ENCODE measurements at regions not wholly inside any gene's neighbourhood (a gene's known extent, or its start where the extent isn't known, plus 50 kb on each side); places are given as distances from the start of the nearest gene placed in this dataset.

- H3K27ac ChIP-seq (ENCODE audit: low read length): no peak overlapping the region
- H3K9me3 ChIP-seq (replicated peaks; ENCODE audit: control insufficient read depth, low read depth, low read length): no peaks in the 10 kb centered on the region
- H3K4me1 ChIP-seq (ENCODE audit: control insufficient read depth, insufficient read depth, low read length): peaks cover 4% of the 10 kb centered on the region
- no peak for DNase-seq
- H3K4me3 ChIP-seq (ENCODE audit: low read length): no peak overlapping the region
- no peaks in the 10 kb centered on the region for H3K36me3 ChIP-seq (ENCODE audit: control insufficient read depth, insufficient read depth, low read length)
- no peaks in the 10 kb centered on the region for H3K27me3 ChIP-seq (ENCODE audit: control insufficient read depth, insufficient read depth, low read length)
- no CpG with 5 or more reads among the region's 3 CpGs for WGBS (ENCODE audit: insufficient coverage)
Measured at GRCh38 chr3:23108451-23109057, 94.6 kb upstream of the UBE2E2 start.

- no peaks in the 10 kb centered on the region for H3K36me3 ChIP-seq (ENCODE audit: control insufficient read depth, insufficient read depth, low read length)
- no peak for DNase-seq
- peaks cover 4% of the 10 kb centered on the region for H3K4me1 ChIP-seq (ENCODE audit: control insufficient read depth, insufficient read depth, low read length)
- WGBS (ENCODE audit: insufficient coverage): 100% methylated on average over 2 of the region's 6 CpGs
- no peaks in the 10 kb centered on the region for H3K9me3 ChIP-seq (replicated peaks; ENCODE audit: control insufficient read depth, low read depth, low read length)
- H3K27ac ChIP-seq (ENCODE audit: low read length): no peak overlapping the region
- H3K27me3 ChIP-seq (ENCODE audit: control insufficient read depth, insufficient read depth, low read length): no peaks in the 10 kb centered on the region
- H3K4me3 ChIP-seq (ENCODE audit: low read length): no peak overlapping the region
Measured at GRCh38 chr3:23111286-23111685, 91.8 kb upstream of the UBE2E2 start.

GRCh38 chr3:23111797-23112196, 91.3 kb upstream of the UBE2E2 start:
- peaks cover 4% of the 10 kb centered on the region for H3K4me1 ChIP-seq (ENCODE audit: control insufficient read depth, insufficient read depth, low read length)
- no peaks in the 10 kb centered on the region for H3K9me3 ChIP-seq (replicated peaks; ENCODE audit: control insufficient read depth, low read depth, low read length)
- H3K27ac ChIP-seq (ENCODE audit: low read length): no peak overlapping the region
- no CpG with 5 or more reads among the region's 3 CpGs for WGBS (ENCODE audit: insufficient coverage)
- H3K36me3 ChIP-seq (ENCODE audit: control insufficient read depth, insufficient read depth, low read length): no peaks in the 10 kb centered on the region
- no peak for DNase-seq
- no peaks in the 10 kb centered on the region for H3K27me3 ChIP-seq (ENCODE audit: control insufficient read depth, insufficient read depth, low read length)
- H3K4me3 ChIP-seq (ENCODE audit: low read length): no peak overlapping the region

- H3K9me3 ChIP-seq (replicated peaks; ENCODE audit: control insufficient read depth, low read depth, low read length): no peaks in the 10 kb centered on the region
- no peak for DNase-seq
- no peaks in the 10 kb centered on the region for H3K27me3 ChIP-seq (ENCODE audit: control insufficient read depth, insufficient read depth, low read length)
- no peaks in the 10 kb centered on the region for H3K36me3 ChIP-seq (ENCODE audit: control insufficient read depth, insufficient read depth, low read length)
- H3K27ac ChIP-seq (ENCODE audit: low read length): no peak overlapping the region
- H3K4me3 ChIP-seq (ENCODE audit: low read length): no peak overlapping the region
- 75% methylated on average over 1 of the region's 1 CpG for WGBS (ENCODE audit: insufficient coverage)
- H3K4me1 ChIP-seq (ENCODE audit: control insufficient read depth, insufficient read depth, low read length): peaks cover 4% of the 10 kb centered on the region
Measured at GRCh38 chr3:23112491-23112890, 90.6 kb upstream of the UBE2E2 start.

GRCh38 chr3:23113455-23114171, 89.5 kb upstream of the UBE2E2 start:
- H3K9me3 ChIP-seq (replicated peaks; ENCODE audit: control insufficient read depth, low read depth, low read length): no peaks in the 10 kb centered on the region
- peaks cover 4% of the 10 kb centered on the region for H3K4me1 ChIP-seq (ENCODE audit: control insufficient read depth, insufficient read depth, low read length)
- H3K27ac ChIP-seq (ENCODE audit: low read length): no peak overlapping the region
- no peaks in the 10 kb centered on the region for H3K36me3 ChIP-seq (ENCODE audit: control insufficient read depth, insufficient read depth, low read length)
- whole genome bisulfite sequencing (ENCODE audit: insufficient coverage): no CpG with 5 or more reads among the region's 9 CpGs
- H3K4me3 ChIP-seq (ENCODE audit: low read length): no peak overlapping the region
- H3K27me3 ChIP-seq (ENCODE audit: control insufficient read depth, insufficient read depth, low read length): no peaks in the 10 kb centered on the region
- peak; percentile 78 for DNase-seq

GRCh38 chr3:23114432-23114831, 88.7 kb upstream of the UBE2E2 start:
- no peaks in the 10 kb centered on the region for H3K9me3 ChIP-seq (replicated peaks; ENCODE audit: control insufficient read depth, low read depth, low read length)
- no peaks in the 10 kb centered on the region for H3K27me3 ChIP-seq (ENCODE audit: control insufficient read depth, insufficient read depth, low read length)
- peak; percentile 41 for DNase-seq
- H3K27ac ChIP-seq (ENCODE audit: low read length): no peak overlapping the region
- H3K4me1 ChIP-seq (ENCODE audit: control insufficient read depth, insufficient read depth, low read length): peaks cover 4% of the 10 kb centered on the region
- H3K4me3 ChIP-seq (ENCODE audit: low read length): no peak overlapping the region
- WGBS (ENCODE audit: insufficient coverage): no CpG with 5 or more reads among the region's 2 CpGs
- H3K36me3 ChIP-seq (ENCODE audit: control insufficient read depth, insufficient read depth, low read length): no peaks in the 10 kb centered on the region

- WGBS (ENCODE audit: insufficient coverage): no CpG with 5 or more reads among the region's 3 CpGs
- H3K27ac ChIP-seq (ENCODE audit: low read length): no peak overlapping the region
- DNase-seq: peak; percentile 33
Measured at GRCh38 chr3:23115171-23115877, 87.8 kb upstream of the UBE2E2 start.

GRCh38 chr3:23116081-23116837, 86.9 kb upstream of the UBE2E2 start:
- no CpG with 5 or more reads among the region's 3 CpGs for WGBS (ENCODE audit: insufficient coverage)
- H3K4me3 ChIP-seq (ENCODE audit: low read length): no peak overlapping the region
- no peaks in the 10 kb centered on the region for H3K9me3 ChIP-seq (replicated peaks; ENCODE audit: control insufficient read depth, low read depth, low read length)
- no peaks in the 10 kb centered on the region for H3K36me3 ChIP-seq (ENCODE audit: control insufficient read depth, insufficient read depth, low read length)
- H3K27ac ChIP-seq (ENCODE audit: low read length): no peak overlapping the region
- peaks cover 4% of the 10 kb centered on the region for H3K4me1 ChIP-seq (ENCODE audit: control insufficient read depth, insufficient read depth, low read length)
- peak; percentile 83 for DNase-seq
- no peaks in the 10 kb centered on the region for H3K27me3 ChIP-seq (ENCODE audit: control insufficient read depth, insufficient read depth, low read length)

More at GRCh38 chr3:23115171-23115877, 87.8 kb upstream of the UBE2E2 start:
- Histone ChIP-seq H3K27me3 (ENCODE audit: control insufficient read depth, insufficient read depth, low read length) (no peaks in the 10 kb centered on the region), H3K36me3 (ENCODE audit: control insufficient read depth, insufficient read depth, low read length) (no peaks in the 10 kb centered on the region), H3K4me1 (ENCODE audit: control insufficient read depth, insufficient read depth, low read length) (peaks cover 4% of the 10 kb centered on the region), H3K9me3 (replicated peaks; ENCODE audit: control insufficient read depth, low read depth, low read length) (no peaks in the 10 kb centered on the region), H3K4me3 (ENCODE audit: low read length) (no peak overlapping the region)

- H3K4me1 ChIP-seq (ENCODE audit: control insufficient read depth, insufficient read depth, low read length): peaks cover 4% of the 10 kb centered on the region
- no peak overlapping the region for H3K27ac ChIP-seq (ENCODE audit: low read length)
- H3K9me3 ChIP-seq (replicated peaks; ENCODE audit: control insufficient read depth, low read depth, low read length): no peaks in the 10 kb centered on the region
- no peaks in the 10 kb centered on the region for H3K27me3 ChIP-seq (ENCODE audit: control insufficient read depth, insufficient read depth, low read length)
- WGBS (ENCODE audit: insufficient coverage): 57% methylated on average over 1 of the region's 1 CpG
- no peaks in the 10 kb centered on the region for H3K36me3 ChIP-seq (ENCODE audit: control insufficient read depth, insufficient read depth, low read length)
- H3K4me3 ChIP-seq (ENCODE audit: low read length): no peak overlapping the region
- DNase-seq: no peak
Measured at GRCh38 chr3:23117856-23118255, 85.3 kb upstream of the UBE2E2 start.

- no peaks in the 10 kb centered on the region for H3K4me1 ChIP-seq (ENCODE audit: control insufficient read depth, insufficient read depth, low read length)
- no peaks in the 10 kb centered on the region for H3K9me3 ChIP-seq (replicated peaks; ENCODE audit: control insufficient read depth, low read depth, low read length)
- H3K27me3 ChIP-seq (ENCODE audit: control insufficient read depth, insufficient read depth, low read length): no peaks in the 10 kb centered on the region
- DNase-seq: no peak
- WGBS (ENCODE audit: insufficient coverage): 87% methylated on average over 3 of the region's 3 CpGs
- no peak overlapping the region for H3K27ac ChIP-seq (ENCODE audit: low read length)
- no peaks in the 10 kb centered on the region for H3K36me3 ChIP-seq (ENCODE audit: control insufficient read depth, insufficient read depth, low read length)
- H3K4me3 ChIP-seq (ENCODE audit: low read length): no peak overlapping the region
Measured at GRCh38 chr3:23127196-23127595, 75.9 kb upstream of the UBE2E2 start.
